ENCODE measurements at regions not wholly inside any gene's neighbourhood (a gene's known extent, or its start where the extent isn't known, plus 50 kb on each side); places are given as distances from the start of the nearest gene placed in this dataset.

DNA sequence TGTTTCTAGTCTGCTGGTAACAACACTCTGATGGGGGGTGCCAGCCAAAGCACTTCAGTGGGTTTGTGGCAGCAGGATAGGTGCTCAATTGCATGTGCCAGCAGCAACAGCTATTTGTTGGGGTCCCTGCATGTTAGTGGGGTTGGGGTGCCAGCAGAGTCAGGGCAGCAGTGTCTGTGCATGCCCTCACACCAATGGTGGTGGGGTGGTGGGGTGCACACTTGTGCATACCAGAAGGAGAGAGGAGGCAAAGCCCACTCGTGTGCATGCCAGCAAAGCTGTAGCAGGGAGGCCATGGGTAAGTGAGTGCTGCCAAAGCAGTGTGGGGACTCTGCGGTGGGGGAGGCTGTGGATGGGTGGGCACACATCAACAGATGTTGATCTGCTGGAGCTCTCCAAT lies 232.2 kb downstream of the GABRG2 start:
- Mint-ChIP-seq H3K27ac (no peak overlapping the region), H3K4me3 (no peak overlapping the region), H3K4me1 (no peaks in the 10 kb centered on the region), H3K36me3 (no peaks in the 10 kb centered on the region), H3K27me3 (ENCODE audit: low read depth in 2 of 2) (no peaks in the 10 kb centered on the region), H3K9me3 (peaks cover 0 to 8% of the 10 kb centered on the region in 2 donors)
- no peak overlapping the region for H3K4me3 ChIP-seq (ENCODE audit: low read length)
- H3K4me1 ChIP-seq (ENCODE audit: control insufficient read depth, insufficient read depth, low read length): no peaks in the 10 kb centered on the region
- no peaks in the 10 kb centered on the region for H3K9me3 ChIP-seq (ENCODE audit: control insufficient read depth, insufficient read depth, low read length)
- 79% methylated on average over 2 of the region's 2 CpGs for WGBS (ENCODE audit: insufficient coverage)
- no peak for ATAC-seq
- no peak for DNase-seq
- no peaks in the 10 kb centered on the region for H3K27me3 ChIP-seq (ENCODE audit: control insufficient read depth, insufficient read depth, low read length)
- TF ChIP-seq, protein P1, sequence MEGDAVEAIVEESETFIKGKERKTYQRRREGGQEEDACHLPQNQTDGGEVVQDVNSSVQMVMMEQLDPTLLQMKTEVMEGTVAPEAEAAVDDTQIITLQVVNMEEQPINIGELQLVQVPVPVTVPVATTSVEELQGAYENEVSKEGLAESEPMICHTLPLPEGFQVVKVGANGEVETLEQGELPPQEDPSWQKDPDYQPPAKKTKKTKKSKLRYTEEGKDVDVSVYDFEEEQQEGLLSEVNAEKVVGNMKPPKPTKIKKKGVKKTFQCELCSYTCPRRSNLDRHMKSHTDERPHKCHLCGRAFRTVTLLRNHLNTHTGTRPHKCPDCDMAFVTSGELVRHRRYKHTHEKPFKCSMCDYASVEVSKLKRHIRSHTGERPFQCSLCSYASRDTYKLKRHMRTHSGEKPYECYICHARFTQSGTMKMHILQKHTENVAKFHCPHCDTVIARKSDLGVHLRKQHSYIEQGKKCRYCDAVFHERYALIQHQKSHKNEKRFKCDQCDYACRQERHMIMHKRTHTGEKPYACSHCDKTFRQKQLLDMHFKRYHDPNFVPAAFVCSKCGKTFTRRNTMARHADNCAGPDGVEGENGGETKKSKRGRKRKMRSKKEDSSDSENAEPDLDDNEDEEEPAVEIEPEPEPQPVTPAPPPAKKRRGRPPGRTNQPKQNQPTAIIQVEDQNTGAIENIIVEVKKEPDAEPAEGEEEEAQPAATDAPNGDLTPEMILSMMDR (IDR thresholded peaks at IDR 0.05): no peak
- H3K27ac ChIP-seq (ENCODE audit: low read length): no peak overlapping the region
- H3K36me3 ChIP-seq (ENCODE audit: control insufficient read depth, insufficient read depth, low read length): no peaks in the 10 kb centered on the region
- intact Hi-C loops (cut with micrococcal nuclease): no loop called here

DNA sequence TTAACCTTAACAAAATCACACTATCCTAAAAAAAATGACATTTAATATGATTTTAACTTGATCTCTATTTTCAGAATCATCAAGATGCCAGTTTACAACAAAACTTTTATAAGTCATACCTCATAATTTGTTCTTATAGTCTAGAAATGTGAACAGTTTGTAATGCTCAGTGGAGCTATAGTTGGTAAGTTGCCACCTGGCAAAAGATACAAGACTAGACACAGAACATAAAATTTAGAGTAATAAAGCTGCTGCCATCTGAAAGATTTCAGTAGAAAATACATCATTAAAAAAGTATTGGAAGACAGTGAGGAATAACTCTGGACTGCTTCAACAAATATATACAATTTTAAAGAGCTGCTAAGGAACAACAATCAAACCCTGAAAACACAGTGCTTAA lies 233.8 kb downstream of the GABRG2 start:
- Histone ChIP-seq H3K36me3 (ENCODE audit: control insufficient read depth, insufficient read depth, low read length) (no peaks in the 10 kb centered on the region), H3K27me3 (ENCODE audit: control insufficient read depth, insufficient read depth, low read length) (no peaks in the 10 kb centered on the region), H3K4me3 (ENCODE audit: low read length) (no peak overlapping the region), H3K27ac (ENCODE audit: low read length) (no peak overlapping the region), H3K9me3 (ENCODE audit: control insufficient read depth, insufficient read depth, low read length) (no peaks in the 10 kb centered on the region), H3K4me1 (ENCODE audit: control insufficient read depth, insufficient read depth, low read length) (no peaks in the 10 kb centered on the region)
- Mint-ChIP-seq H3K36me3 (no peaks in the 10 kb centered on the region), H3K4me1 (no peaks in the 10 kb centered on the region), H3K27me3 (ENCODE audit: low read depth in 2 of 2) (no peaks in the 10 kb centered on the region), H3K27ac (no peak overlapping the region), H3K4me3 (no peak overlapping the region), H3K9me3 (peaks cover 0 to 6% of the 10 kb centered on the region in 2 donors)
- DNase-seq: no peak
- TF ChIP-seq, protein P1 (IDR thresholded peaks at IDR 0.05): no peak
- intact Hi-C loops (cut with micrococcal nuclease): no loop called here
- ATAC-seq: no peak

DNA sequence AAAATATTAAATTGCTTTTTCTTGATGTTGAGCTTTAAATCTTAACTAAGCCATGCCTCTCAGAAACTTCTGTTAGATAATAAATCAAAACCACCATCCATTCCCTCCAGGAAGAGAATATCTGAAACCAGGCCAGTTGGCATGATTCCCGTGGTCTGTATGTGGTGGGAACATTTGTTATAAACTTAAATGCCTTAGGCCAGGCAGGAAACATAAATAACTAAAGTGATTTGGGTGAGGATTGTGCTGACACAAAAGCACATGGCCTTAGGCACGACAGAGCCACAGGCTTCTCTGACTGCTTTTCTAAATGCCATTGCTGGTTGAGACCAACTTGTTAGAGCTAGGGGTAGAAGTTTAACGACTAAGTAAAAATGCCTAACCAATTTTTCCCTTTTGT lies 255.9 kb downstream of the GABRG2 start:
- ATAC-seq (no peak), DNase-seq (no peak)
- 11% methylated on average over 2 of the region's 3 CpGs for WGBS (ENCODE audit: insufficient coverage)
- no peaks in the 10 kb centered on the region for H3K4me1 Mint-ChIP-seq
- peaks cover 9 to 11% of the 10 kb centered on the region in 2 donors for H3K9me3 Mint-ChIP-seq
- Histone ChIP-seq H3K9me3 (ENCODE audit: control insufficient read depth, insufficient read depth, low read length) (peaks cover 8% of the 10 kb centered on the region), H3K36me3 (ENCODE audit: control insufficient read depth, insufficient read depth, low read length) (no peaks in the 10 kb centered on the region), H3K4me3 (ENCODE audit: low read length) (no peak overlapping the region), H3K27me3 (ENCODE audit: control insufficient read depth, insufficient read depth, low read length) (no peaks in the 10 kb centered on the region), H3K4me1 (ENCODE audit: control insufficient read depth, insufficient read depth, low read length) (no peaks in the 10 kb centered on the region), H3K27ac (ENCODE audit: low read length) (no peak overlapping the region)
- no peak overlapping the region for H3K27ac Mint-ChIP-seq
- peaks cover 16% of the 10 kb centered on the region for H3K36me3 Mint-ChIP-seq
- TF ChIP-seq, protein P1 (IDR thresholded peaks at IDR 0.05): no peak
- no peak overlapping the region for H3K4me3 Mint-ChIP-seq
- no peaks in the 10 kb centered on the region for H3K27me3 Mint-ChIP-seq (ENCODE audit: low read depth in 2 of 2)
- intact Hi-C loops (cut with micrococcal nuclease): no loop called here

DNA sequence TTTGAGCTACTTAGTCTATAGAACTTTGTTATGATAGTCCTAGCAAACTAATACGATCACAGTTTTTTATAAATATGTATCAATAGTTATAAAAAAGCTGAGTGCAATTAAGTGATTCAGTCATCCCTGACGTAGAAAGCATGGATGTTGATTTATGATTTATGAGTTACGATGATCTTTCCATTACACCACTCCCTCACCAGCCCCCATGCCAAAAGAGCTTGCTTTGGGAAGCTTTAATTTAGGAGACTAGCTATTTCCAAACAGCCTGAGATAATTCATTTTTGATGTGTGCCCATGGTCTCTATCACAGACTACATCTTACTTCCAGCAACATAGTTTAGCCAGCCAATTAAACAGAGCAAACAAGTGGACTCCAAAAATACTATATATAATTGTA lies 256.8 kb downstream of the GABRG2 start:
- Histone ChIP-seq H3K36me3 (ENCODE audit: control insufficient read depth, insufficient read depth, low read length) (no peaks in the 10 kb centered on the region), H3K27ac (ENCODE audit: low read length) (no peak overlapping the region), H3K27me3 (ENCODE audit: control insufficient read depth, insufficient read depth, low read length) (no peaks in the 10 kb centered on the region), H3K4me1 (ENCODE audit: control insufficient read depth, insufficient read depth, low read length) (no peaks in the 10 kb centered on the region), H3K4me3 (ENCODE audit: low read length) (no peak overlapping the region), H3K9me3 (ENCODE audit: control insufficient read depth, insufficient read depth, low read length) (peaks cover 5% of the 10 kb centered on the region)
- H3K4me3 Mint-ChIP-seq: no peak overlapping the region
- H3K27me3 Mint-ChIP-seq (ENCODE audit: low read depth in 2 of 2): no peaks in the 10 kb centered on the region
- no peak for ATAC-seq
- H3K27ac Mint-ChIP-seq: no peak overlapping the region
- no peaks in the 10 kb centered on the region for H3K4me1 Mint-ChIP-seq
- H3K36me3 Mint-ChIP-seq: peaks cover 17% of the 10 kb centered on the region
- TF ChIP-seq, protein P1 (IDR thresholded peaks at IDR 0.05): no peak
- DNase-seq: no peak
- H3K9me3 Mint-ChIP-seq: peaks cover 13 to 15% of the 10 kb centered on the region in 2 donors
- intact Hi-C loops (cut with micrococcal nuclease): no loop called here
- WGBS (ENCODE audit: insufficient coverage): no CpG with 5 or more reads among the region's 3 CpGs

All from natural killer cell (primary cell).